Inferior parietal cortex (tissue), 1 donor: ENCODE measurements at regions not wholly inside any gene's neighbourhood (a gene's known extent, or its start where the extent isn't known, plus 50 kb on each side); places are given as distances from the start of the nearest gene placed in this dataset.

Source experiments
- DNase-seq: peaks from one replicate; pipeline ENCODE4 v3.0.0-alpha.2; 2016; ENCODE audit errors: extremely low spot score

DNA sequence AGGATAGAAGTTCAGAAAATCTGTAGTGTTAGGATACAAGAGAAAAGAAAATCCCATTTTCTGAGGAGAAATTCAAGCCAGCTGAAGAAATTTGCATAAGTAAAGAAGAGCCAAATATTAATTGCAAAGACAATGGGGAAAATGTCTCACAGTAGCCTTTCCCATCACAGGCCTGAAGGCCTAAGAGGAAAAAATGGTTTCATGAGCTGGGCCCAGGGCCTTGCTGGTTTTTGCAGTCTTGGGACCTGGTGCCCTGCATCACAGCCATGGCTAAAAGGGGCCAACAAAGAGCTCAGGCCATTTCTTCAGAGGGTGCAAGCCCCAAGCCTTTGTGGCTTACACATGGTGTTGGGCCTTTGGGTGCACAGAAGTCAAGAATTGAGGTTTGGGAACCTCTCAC is 413.6 kb upstream of the CYRIA start:
- no peak for DNase-seq

DNA sequence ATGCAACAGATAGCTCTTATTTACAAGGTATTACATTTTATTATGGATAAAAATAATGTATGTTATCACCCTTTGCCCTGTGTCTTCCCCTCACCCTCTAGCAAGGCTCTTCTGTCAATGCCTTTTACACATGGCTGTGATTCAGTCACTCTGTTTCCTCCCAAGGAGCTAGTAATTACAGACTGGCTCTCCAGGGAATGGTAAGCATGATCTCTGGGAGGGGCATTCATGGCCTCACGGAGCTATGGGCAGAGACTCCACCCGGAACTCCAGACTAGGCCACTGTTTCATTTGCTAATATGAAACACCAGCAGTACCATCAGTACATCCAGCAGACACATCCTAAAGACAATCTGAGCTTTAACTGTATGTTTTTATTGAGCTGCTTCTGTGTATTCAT is 410.9 kb upstream of the CYRIA start:
- DNase-seq, result no peak

DNA sequence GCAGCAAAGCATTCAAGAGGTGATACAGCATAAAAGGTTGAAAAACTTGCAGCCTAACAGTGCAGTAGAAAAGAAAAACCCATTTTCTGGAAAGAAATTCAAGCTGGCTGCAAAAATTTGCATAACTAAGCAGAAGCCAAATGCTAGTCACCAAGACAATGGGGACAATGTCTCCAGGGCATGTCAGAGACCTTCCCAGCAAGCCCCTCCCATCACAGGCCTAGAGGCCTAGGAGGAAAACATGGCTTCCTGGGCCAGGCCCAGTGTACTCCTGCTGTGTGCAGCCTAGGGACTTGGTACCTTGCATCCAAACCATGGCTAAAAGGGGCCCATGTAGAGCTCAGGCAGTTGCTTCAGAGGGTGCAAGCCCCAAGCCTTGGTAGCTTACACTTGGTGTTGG is 405.1 kb upstream of the CYRIA start:
- DNase-seq, result no peak

DNA sequence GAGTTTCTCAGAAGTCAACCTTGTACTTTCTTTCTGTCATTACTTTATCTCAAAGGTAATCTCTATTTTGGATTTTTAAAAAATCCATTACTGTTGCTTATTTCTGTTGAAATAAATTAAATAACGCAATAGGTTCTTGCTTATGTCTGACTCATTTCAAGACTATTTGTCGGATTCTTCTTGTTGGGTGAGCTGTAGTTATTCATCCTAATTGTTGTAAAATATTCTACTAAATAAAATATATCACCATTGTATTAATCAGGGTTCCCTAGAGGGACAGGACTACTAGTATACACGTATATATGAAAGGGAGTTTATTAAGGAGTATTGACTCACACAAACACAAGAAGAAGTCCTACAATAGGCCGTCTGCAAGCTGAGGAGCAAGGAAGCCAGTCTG is 403.9 kb upstream of the CYRIA start:
- DNase-seq, result no peak

DNA sequence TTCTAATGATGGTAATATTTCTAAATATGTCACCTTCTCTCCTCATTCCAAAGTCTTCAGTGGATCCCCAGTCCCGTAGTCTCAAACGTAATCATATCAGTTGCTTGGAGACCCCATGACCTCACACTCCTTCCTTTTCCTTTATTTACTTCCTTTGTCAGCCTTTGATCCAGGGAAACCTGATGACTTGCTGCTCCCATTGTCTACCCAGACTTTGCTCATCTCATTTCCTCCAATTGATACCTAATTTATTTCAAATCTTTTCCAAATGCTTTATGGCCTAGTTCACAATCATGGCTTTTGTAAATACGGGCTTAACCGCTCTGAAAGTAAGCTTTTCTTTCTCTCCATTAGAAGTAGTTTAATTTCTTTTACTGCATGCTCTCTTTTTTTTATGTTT is 402.4 kb upstream of the CYRIA start:
- DNase-seq, result no peak

DNA sequence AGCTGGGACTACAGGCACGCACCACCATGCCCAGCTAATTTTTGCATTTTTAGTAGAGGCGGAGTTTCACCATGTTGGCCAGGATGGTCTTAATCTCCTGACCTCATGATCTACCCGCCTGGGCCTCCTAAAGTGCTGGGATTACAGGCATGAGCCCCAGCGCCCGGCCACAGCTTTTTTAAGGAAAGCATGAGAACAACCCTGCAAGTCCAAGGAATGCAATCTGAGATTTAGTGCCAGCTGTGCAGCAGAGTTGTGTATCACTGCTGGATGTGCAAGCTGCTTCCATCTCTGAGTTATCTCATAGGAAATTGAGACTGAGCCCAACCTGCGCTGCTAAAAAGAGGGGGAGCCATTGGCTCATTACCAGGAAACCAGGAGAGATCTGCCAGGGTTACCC is 399.9 kb upstream of the CYRIA start:
- no peak for DNase-seq

DNA sequence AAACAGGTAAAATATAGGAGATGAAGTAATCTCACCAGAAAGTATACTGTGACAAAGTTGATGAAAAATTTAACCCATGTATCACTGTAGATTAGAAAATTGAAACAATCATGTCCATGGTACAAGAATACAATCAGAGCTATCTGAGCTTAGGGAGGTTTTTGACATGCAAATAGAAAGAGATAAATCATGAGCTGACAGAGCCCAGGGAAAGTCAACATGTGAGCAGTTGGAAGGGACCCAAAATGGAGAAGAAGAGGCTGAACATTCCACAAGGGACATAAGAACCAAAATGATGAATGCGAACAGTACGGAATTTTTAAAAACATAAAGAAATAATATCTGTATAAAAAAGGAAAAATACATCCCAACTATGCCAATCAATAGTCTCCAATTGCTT is 395.4 kb upstream of the CYRIA start:
- no peak for DNase-seq

DNA sequence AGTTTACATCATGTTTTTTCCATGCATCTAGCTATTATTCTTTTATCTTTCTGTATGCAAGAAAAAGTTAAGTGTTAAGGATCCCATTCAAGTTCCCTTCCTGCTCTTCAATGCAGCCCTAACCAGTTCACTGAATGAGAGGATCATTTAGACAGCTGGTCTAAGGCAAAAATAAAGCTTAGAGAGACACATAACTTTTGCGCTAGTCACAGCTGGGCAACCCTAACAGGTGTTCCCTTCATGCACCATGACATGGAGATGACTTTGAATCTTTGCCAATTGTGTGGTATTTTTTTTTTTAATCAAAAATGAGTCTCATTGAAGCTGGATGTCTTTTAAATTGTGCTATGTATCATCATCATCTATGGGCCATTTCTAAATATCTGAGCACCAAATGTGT is 393.8 kb upstream of the CYRIA start:
- no peak for DNase-seq

DNA sequence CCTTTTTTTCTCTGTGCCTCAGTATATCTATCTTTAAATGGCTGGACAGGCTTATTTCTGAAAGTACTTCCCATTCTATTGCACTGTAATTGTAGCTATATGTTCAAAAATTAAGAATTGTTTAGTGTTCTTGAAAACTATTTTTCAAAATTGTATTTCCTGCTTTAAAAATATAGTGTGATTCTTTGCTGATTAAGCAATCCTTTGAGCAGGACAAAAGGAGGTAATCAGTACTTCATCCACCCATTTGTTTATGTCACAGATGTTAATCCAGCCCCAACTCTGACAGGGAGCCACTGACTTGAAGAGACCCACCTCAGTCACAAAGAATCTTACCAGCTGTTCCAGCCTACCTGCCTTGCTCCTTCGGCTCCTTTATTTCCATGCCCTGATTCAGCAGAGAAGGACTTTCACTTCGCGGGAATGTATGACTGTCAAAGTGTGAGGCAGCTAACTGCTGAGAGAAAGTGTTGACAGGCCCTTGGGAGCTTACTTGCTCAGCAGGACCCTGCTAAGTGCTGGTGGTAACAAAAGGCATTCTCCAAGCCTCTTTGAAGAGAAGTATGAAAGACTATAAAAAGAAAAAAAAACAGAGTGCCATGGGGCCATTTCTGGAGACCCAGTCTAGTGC is 393.3 kb upstream of the CYRIA start:
- DNase-seq, result no peak

DNA sequence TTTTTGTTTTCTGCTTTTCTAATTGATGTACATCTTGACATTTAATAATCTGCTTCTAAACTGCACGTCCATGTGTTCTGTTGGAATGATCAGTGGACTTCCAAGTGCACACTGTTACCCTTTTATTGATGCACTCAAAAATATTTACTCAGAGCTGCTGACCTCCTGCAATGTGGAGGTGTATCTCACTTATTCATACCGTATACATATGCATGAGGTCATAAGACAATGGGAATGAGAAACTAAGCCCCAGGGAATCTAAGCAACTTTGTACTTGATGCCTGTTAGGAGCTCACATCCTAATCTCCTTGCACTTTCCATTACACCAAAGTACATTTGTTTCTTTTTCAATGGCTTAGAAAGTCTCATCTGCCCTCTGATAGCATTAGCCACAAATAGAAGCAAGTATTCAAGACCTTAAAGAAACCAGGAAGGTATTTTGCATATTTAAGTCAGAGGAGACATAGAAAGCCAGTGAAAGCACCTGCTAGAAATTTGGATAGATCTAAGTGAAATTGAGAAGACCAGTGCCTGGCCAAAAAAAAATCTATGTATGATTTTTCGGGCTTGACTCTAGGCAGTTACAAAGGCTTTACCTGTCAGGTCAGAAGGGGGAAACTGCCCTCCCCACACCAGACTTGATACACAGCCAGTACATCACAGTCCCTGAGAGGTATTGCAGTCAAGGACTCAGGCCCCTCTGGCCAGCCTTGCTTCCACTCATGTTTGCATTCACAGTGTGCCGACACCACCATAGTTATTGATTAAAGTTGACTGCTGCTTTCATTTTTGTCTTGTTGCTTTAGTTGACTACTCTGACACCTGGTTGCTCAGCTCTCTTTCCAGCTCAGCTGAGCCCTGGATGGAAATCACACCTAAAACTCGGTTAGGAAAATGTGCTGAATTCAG is 391.7 kb upstream of the CYRIA start:
- DNase-seq, result no peak

DNA sequence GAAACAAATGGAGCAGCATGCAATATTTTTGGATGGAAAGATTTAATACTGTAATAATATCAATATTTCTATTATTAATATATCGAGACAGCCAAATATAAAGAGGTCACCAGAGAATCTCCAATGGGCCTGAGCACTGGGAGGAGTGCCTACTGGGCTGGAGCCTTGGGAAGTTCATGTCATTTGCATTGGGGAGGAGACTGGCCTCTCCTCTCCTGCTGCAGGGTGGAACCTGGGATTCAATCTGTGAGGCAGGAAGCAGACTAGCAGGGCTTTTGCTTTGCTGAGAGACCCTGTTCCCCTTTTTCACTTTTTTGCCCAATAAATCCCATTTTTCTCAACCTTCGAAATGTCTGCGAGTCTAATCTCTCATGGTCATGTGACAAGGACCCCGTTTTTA is 390.6 kb upstream of the CYRIA start:
- DNase-seq, result no peak

DNA sequence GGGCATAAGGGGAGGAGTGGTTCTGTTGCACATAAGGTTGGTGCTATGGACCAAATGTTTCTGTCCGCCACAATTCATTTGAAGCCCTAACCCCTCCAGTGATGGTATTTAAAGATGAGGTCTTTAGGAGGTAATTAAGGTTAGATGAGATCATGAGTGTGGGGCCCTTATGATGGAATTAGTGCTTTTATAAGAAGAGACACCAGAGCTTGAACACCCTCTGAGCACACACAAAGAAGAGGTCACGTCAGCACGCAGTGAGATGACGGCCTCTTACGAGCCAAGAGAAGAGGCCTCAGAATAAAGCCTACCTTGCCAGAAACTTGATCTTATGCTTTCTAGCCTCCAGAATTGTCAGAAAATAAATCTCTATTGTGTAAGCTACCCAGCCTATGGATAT is 386.4 kb upstream of the CYRIA start:
- no peak for DNase-seq

DNA sequence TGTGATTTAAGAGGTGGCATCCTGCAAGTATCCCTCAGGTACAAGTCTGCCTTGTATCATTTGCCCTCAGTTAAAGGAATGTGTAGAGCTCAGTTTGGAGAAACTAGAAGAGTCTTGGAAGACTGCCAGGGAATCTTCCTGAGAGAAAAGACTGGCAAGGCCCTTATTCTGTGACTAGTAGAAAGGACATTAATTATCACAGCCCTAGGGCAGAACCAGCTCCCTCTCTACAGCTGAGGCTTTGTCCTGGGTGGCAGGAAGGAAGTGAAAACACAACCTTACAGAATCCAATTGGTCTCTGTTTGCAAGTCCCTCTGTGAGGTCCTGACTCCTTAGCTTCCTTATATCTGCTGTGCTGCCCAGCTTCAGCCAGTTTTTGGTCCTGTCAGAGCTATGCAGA is 385.9 kb upstream of the CYRIA start:
- no peak for DNase-seq

DNA sequence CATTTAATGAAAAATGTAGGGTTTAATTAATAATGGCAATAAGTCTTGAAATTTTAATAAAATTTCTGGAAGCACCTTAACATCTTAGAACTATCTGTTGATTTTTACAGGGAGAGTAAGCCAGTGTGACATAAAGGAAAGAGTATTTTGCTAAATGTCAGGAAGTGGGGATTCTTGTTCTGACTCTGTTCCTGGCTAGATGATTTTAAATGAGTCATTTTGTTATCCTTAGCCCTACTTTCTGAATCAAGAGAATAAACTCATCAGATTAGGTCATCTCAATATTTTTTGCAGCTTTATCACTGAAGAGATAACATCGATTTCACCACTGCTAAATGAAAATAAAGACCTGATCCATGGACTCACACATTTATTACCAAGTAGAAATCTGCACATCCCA is 377.5 kb upstream of the CYRIA start:
- DNase-seq, result no peak

DNA sequence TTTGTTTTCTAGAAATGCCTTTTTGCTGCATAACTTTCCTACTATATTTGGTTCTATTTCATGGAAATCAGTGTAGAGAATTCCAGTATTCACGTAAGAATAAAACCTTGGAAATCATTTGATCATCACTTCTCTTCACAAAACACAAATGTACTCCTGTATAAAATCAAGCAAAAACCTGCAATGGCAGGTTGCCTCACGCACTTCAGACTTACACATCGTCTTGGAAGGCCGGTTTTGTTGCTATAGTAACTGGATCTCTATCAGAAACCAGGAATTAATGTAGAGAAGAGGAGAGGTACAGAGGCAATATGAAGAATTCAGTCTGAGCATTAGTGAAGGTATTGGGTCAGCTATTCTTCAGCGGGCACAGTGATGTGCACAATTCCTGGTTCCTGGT is 370.7 kb upstream of the CYRIA start:
- DNase-seq, result peak; percentile 9

DNA sequence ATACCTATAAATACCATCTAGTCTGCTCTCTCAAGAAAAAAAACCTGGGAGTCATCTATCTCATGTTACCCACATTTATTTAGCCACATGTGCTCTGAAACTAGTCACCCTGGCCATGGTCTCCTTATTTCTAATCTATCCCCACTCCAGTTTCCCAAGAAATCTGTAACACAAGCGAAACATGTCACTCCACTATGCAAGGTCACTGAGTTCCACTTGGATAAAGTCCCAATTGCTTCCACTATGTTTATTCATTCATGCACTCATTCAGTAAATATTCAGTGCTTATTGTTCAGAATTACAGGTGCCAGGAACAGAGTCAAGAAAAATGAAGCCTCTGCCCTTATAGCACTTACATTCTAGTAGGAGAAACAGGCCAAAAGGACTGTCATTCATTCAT is 369.4 kb upstream of the CYRIA start:
- DNase-seq, result no peak

DNA sequence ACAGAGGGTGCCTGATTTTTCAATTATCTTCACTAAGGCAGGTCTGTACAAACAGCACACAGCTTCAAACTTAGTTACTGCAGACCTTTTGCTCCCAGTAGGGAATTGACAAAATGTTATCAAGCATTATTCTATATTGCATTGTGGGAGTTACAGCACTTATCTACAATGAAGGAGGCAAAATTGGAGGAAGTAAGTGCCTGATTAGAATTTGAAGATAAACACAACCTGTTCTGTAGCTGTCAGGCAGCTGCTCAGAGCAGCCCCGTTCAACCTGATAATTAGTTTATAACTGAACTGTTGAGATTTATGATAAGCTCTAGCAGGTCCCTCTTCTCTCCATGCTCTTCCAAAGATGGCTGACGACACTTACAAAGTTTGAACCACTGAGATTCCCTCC is 364.4 kb upstream of the CYRIA start:
- no peak for DNase-seq

DNA sequence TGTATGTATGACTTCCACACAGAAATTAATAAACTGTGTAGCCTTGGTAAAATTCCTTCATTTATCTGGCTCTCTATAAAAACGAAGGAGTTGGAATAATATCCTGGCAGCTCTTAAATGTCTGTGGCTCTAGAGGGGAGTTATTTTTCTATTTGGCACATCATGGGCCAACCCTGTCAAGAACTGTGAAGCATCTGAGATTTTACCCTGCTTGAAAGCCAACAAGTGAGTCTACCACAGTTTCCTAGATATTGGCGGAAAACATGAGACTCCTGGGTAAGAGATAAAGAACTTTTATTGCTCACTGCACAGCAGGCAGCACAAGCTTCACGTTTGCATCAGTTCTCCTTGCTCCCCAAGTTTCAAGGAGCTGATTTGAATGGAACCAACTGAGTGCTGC is 346.7 kb upstream of the CYRIA start:
- DNase-seq, result no peak

DNA sequence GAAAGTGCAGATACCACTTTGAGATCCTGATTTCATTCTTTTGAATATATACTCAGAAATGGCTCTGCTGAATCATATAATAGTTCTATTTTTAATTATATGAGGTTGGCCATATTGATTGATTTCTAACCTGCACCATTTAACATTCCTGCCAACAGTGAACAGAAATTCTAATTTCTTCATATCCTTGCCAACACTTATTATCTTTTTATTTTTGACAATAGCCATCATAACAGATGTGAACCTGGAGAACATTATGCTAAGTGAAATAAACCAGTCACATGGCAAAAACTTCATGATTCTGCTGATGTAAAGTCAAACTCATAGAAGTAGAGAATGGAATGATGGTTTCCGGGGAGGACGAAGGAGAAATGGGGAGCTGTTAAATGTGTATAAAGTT is 344.5 kb upstream of the CYRIA start:
- DNase-seq, result no peak

DNA sequence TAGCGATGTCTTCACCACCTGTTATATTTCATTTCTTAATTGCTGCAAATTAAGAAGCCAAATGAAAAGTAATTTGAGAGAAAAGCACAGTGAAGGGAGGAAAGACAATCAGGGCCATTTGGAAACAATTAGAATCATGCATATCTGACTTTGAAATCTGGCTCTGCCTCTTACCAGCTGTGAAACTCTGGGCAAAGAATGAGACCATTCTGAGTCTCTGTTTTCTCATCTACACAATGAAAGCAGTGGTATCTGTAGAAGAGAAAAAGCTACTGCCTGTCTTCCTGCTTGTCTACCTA is 334.5 kb upstream of the CYRIA start:
- DNase-seq, result no peak

DNA sequence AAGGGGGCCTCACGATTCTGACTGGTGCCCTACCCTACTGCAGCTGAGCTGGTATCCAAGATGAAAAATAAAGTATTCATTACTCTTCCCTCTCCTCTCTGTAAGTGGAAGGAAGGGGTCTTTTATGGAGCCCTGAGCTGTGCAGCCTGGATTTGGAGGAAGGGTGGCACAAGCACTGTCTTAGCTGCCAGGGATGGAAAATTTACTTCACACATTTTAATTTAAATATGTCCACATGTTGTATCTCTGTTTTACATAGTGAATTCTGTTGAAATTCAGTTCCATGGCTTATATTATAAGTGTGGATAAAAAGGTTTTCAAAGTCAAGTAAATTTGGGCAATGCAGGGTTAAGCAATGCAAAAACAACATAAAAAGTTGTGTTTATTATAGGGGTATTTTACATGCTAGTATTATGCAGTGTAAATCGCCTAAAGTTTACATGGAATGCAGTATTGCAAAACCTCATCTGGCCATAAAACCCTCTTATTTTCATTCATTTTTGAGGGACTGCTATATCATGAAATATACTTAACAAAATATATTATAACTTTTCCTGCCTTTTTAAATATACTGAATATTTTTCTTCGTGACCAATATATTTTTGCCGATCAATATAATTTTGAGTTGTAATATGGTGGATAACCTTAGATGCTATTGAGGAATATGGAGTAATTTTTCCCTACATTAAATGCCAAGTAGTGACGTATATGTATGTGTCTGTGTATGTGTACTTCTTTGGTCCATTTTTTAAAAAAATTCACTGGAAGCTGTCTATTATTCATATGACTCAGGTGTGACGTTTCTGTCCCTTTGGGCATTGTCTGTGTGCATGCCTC is 333.9 kb upstream of the CYRIA start:
- no peak for DNase-seq

DNA sequence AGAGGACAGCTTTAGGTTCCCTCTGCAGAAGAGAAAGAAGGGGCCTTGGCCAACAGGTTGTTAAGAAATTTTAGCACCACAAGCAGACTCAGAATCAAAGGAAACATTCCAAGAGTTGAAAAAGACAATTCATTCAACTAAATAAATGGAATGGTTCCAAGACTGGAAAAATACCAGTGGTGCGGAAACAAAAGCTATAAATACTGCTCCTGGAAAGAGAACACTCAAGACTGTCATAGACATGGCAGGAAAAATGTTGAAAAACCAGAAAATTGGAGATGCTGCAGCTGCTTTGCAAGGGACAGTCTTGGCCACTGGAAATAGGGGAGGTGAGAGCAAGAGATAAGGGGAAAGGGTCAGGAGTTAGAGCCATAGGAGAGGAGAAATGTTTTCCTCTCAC is 312.7 kb upstream of the CYRIA start:
- DNase-seq, result peak; percentile 59

DNA sequence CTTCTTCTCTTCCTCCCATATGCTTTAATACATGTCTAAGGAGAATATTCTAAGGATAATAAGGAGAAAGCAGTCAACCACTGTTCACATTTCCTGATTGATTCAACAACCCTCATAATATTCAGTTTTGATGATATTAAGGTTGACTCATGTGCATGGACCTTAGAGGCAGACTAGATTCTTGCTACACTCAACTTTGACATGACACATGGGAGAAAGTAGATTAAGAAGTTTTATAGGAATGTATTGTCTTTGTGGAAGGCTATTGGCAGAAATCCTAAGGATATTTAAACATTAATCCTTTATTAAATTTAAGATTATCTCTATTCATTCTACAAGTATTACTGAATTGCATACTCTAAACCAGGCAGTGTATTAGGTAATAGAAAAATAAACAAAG is 309.1 kb upstream of the CYRIA start:
- no peak for DNase-seq
